ENCODE measurements at regions not wholly inside any gene's neighbourhood (a gene's known extent, or its start where the extent isn't known, plus 50 kb on each side); places are given as distances from the start of the nearest gene placed in this dataset.
"Not testable (repeated sequence)": the region's sequence is repeated elsewhere in the genome, so short reads cannot be mapped to it uniquely, and the experiment has no call there.

- no peak for DNase-seq
These were observed 128.0 kb upstream of the MTPN start for GRCh38 chr7:136105191-136105590.

GRCh38 chr7:136104269-136104603 is 127.1 kb upstream of the MTPN start:
- DNase-seq = no peak

GRCh38 chr7:136103545-136104268 is 126.5 kb upstream of the MTPN start:
- no peak for DNase-seq

- DNase-seq = no peak
These were observed 125.7 kb upstream of the MTPN start for GRCh38 chr7:136102881-136103280.

GRCh38 chr7:136092714-136093113 is 115.6 kb upstream of the MTPN start:
- DNase-seq = not testable (repeated sequence)

GRCh38 chr7:136087881-136088280 is 110.7 kb upstream of the MTPN start:
- DNase-seq = no peak

- peak; percentile 15 for DNase-seq
These were observed 109.6 kb upstream of the MTPN start for GRCh38 chr7:136086712-136087111.

- DNase-seq = no peak
These were observed 102.8 kb upstream of the MTPN start for GRCh38 chr7:136079934-136080333.

- no peak for DNase-seq
These were observed 102.3 kb upstream of the MTPN start for GRCh38 chr7:136079478-136079892.

GRCh38 chr7:136079066-136079465 is 101.9 kb upstream of the MTPN start:
- DNase-seq = no peak

GRCh38 chr7:136078630-136079029 is 101.5 kb upstream of the MTPN start:
- no peak for DNase-seq

- DNase-seq = no peak
These were observed 99.8 kb upstream of the MTPN start for GRCh38 chr7:136076954-136077353.

GRCh38 chr7:136074843-136075242 is 97.7 kb upstream of the MTPN start:
- no peak for DNase-seq

- DNase-seq = no peak
These were observed 95.3 kb upstream of the MTPN start for GRCh38 chr7:136072447-136072846.

- no peak for DNase-seq
These were observed 93.8 kb upstream of the MTPN start for GRCh38 chr7:136070736-136071505.

- no peak for DNase-seq
These were observed 92.8 kb upstream of the MTPN start for GRCh38 chr7:136069840-136070529.

- DNase-seq = no peak
These were observed 90.1 kb upstream of the MTPN start for GRCh38 chr7:136067277-136067676.

GRCh38 chr7:136066304-136067143 is 89.4 kb upstream of the MTPN start:
- DNase-seq = no peak

GRCh38 chr7:136064627-136065237 is 87.6 kb upstream of the MTPN start:
- no peak for DNase-seq

- DNase-seq = no peak
These were observed 86.9 kb upstream of the MTPN start for GRCh38 chr7:136064081-136064480.

- no peak for DNase-seq
These were observed 86.1 kb upstream of the MTPN start for GRCh38 chr7:136063326-136063666.

GRCh38 chr7:136062625-136063325 is 85.6 kb upstream of the MTPN start:
- no peak for DNase-seq
